ENCODE measurements at regions not wholly inside any gene's neighbourhood (a gene's known extent, or its start where the extent isn't known, plus 50 kb on each side); places are given as distances from the start of the nearest gene placed in this dataset.

DNA sequence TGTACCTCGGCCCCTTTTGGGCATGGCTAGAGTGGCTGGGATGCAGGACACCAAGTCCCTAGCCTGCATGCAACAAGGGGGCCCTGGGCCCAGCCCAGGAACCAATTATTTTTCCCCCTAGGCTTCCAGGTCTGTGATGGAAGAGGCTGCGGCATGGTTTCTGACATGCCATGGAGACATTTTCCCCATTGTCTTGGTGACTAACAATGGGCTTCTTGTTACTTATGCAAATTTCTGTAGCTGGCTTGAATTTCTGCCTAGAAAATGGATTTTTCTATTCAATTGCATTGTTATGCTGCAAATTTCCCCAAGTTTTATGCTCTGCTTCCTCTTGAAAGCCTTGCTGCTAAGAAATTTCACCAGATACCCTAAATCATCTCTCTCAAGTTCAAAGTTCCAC is 1269.6 kb upstream of the CITED2 start:
- no peaks in the 10 kb centered on the region for H3K27me3 ChIP-seq (ENCODE audit: insufficient read depth, low read length)
- H4K20me1 ChIP-seq (ENCODE audit: insufficient read depth, low read length), result no peaks in the 10 kb centered on the region
- peaks cover 3% of the 10 kb centered on the region for H3K9me3 ChIP-seq (ENCODE audit: low read depth, low read length)
- H3K79me2 ChIP-seq (ENCODE audit: insufficient read depth, low read length), result no peaks in the 10 kb centered on the region
- TF ChIP-seq, protein P1, sequence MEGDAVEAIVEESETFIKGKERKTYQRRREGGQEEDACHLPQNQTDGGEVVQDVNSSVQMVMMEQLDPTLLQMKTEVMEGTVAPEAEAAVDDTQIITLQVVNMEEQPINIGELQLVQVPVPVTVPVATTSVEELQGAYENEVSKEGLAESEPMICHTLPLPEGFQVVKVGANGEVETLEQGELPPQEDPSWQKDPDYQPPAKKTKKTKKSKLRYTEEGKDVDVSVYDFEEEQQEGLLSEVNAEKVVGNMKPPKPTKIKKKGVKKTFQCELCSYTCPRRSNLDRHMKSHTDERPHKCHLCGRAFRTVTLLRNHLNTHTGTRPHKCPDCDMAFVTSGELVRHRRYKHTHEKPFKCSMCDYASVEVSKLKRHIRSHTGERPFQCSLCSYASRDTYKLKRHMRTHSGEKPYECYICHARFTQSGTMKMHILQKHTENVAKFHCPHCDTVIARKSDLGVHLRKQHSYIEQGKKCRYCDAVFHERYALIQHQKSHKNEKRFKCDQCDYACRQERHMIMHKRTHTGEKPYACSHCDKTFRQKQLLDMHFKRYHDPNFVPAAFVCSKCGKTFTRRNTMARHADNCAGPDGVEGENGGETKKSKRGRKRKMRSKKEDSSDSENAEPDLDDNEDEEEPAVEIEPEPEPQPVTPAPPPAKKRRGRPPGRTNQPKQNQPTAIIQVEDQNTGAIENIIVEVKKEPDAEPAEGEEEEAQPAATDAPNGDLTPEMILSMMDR (IDR thresholded peaks at IDR 0.05; ENCODE audit: extremely low read depth, low read depth, low read length), result no peak
- DNase-seq (ENCODE audit: insufficient read length, low spot score, missing footprints), result no peak
- H2AFZ ChIP-seq (ENCODE audit: low read length), result no peak overlapping the region
- H3K4me1 ChIP-seq (ENCODE audit: insufficient read depth, low read length), result no peaks in the 10 kb centered on the region
- H3K4me3 ChIP-seq (ENCODE audit: insufficient read depth, low read length), result no peak overlapping the region
- H3K27ac ChIP-seq (ENCODE audit: low read depth, low read length), result no peak overlapping the region
- H3K36me3 ChIP-seq (ENCODE audit: insufficient read depth, low read length), result no peaks in the 10 kb centered on the region
- H3K4me2 ChIP-seq (ENCODE audit: insufficient read depth, low read length), result no peak overlapping the region

DNA sequence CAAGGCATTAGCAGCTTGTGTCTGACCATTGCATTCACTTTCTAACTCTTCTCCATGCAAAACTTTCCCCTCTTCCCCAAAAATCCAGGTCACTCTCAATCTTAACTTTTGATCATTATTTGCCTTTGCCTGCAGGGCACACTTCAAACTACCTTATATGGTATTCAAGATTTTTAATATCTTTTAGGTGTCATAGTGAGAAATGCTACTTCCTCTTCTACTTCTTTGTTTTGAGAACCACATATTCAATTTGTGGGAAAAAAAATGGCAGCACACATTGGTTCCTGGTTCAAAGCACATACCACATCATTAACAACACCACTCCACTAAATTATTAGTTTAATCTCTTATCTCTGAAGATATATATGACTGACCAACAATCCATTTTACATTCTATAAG is 1267.0 kb upstream of the CITED2 start:
- no peak overlapping the region for H2AFZ ChIP-seq (ENCODE audit: low read length)
- H3K9me3 ChIP-seq (ENCODE audit: low read depth, low read length), result no peaks in the 10 kb centered on the region
- no peaks in the 10 kb centered on the region for H4K20me1 ChIP-seq (ENCODE audit: insufficient read depth, low read length)
- TF ChIP-seq, protein P1 (IDR thresholded peaks at IDR 0.05; ENCODE audit: extremely low read depth, low read depth, low read length), result no peak
- no peaks in the 10 kb centered on the region for H3K4me1 ChIP-seq (ENCODE audit: insufficient read depth, low read length)
- H3K4me2 ChIP-seq (ENCODE audit: insufficient read depth, low read length), result no peak overlapping the region
- no peaks in the 10 kb centered on the region for H3K27me3 ChIP-seq (ENCODE audit: insufficient read depth, low read length)
- no peak overlapping the region for H3K4me3 ChIP-seq (ENCODE audit: insufficient read depth, low read length)
- H3K36me3 ChIP-seq (ENCODE audit: insufficient read depth, low read length), result no peaks in the 10 kb centered on the region
- H3K79me2 ChIP-seq (ENCODE audit: insufficient read depth, low read length), result no peaks in the 10 kb centered on the region
- DNase-seq (ENCODE audit: insufficient read length, low spot score, missing footprints), result no peak
- H3K27ac ChIP-seq (ENCODE audit: low read depth, low read length), result no peak overlapping the region

DNA sequence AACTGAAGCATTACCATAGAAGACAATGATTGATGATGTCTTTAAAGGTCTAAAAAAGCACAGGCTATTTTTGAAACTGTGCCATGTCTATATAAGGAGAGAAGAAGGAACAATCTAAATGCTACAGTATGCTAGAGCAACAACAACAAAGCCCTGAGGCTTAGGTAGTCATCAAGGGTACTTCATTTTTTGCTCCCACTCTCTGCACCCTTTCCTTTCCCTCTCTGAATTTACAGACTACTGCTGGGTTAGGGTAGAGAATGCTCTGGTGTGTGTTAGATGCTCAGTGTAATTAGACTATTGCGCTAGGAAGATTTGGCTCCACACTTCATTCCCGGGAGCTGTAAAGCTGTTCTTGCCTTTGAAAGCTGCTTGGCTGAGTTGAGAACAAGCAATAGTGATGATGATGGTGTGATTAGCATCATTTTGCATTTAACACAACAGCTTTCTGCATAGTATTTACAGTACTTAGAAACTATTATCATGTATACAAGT is 1262.5 kb upstream of the CITED2 start:
- Histone ChIP-seq H3K4me2 (ENCODE audit: insufficient read depth, low read length) (no peak overlapping the region), H3K36me3 (ENCODE audit: insufficient read depth, low read length) (no peaks in the 10 kb centered on the region), H3K4me1 (ENCODE audit: insufficient read depth, low read length) (no peaks in the 10 kb centered on the region), H4K20me1 (ENCODE audit: insufficient read depth, low read length) (no peaks in the 10 kb centered on the region), H3K9me3 (ENCODE audit: low read depth, low read length) (no peaks in the 10 kb centered on the region), H3K27me3 (ENCODE audit: insufficient read depth, low read length) (no peaks in the 10 kb centered on the region), H3K27ac (ENCODE audit: low read depth, low read length) (no peak overlapping the region), H3K79me2 (ENCODE audit: insufficient read depth, low read length) (no peaks in the 10 kb centered on the region), H2AFZ (ENCODE audit: low read length) (peak overlapping the region; percentile 37), H3K4me3 (ENCODE audit: insufficient read depth, low read length) (no peak overlapping the region)
- peak; percentile 31 for DNase-seq (ENCODE audit: insufficient read length, low spot score, missing footprints)
- TF ChIP-seq, protein P1 (IDR thresholded peaks at IDR 0.05; ENCODE audit: extremely low read depth, low read depth, low read length), result no peak

DNA sequence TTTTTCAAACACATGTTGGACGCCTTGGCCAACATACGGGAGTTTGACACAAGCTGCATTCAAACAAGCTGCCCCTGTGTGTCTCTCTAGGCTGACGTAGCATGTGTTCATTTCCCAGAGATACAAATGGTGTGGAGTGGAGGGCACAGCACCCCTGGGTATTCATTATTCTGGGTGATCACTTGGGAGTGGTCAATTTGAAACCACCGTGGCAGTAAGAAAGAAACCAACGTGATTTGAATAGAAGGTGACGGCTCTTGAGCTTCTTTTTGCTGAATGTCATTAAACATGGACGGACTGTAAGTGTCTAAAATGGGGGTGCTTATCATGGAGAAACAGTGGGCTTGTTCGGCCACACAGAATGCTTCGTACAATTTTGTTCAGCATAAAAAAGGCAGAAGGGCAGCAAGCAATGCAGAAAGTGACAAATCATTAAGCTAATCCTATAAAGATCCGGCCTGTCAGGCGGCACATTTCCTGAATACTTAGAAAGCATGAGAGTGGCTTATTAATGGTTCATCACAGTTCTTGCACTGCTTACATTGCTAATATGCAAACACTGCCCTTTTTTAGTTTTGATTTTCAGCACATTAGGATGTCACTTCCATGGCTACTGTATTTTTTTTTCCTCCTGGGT is 1261.9 kb upstream of the CITED2 start:
- Histone ChIP-seq H3K27me3 (ENCODE audit: insufficient read depth, low read length) (no peaks in the 10 kb centered on the region), H3K27ac (ENCODE audit: low read depth, low read length) (no peak overlapping the region), H3K36me3 (ENCODE audit: insufficient read depth, low read length) (no peaks in the 10 kb centered on the region), H3K79me2 (ENCODE audit: insufficient read depth, low read length) (no peaks in the 10 kb centered on the region), H3K4me3 (ENCODE audit: insufficient read depth, low read length) (no peak overlapping the region), H3K9me3 (ENCODE audit: low read depth, low read length) (no peaks in the 10 kb centered on the region), H2AFZ (ENCODE audit: low read length) (no peak overlapping the region), H3K4me1 (ENCODE audit: insufficient read depth, low read length) (no peaks in the 10 kb centered on the region), H3K4me2 (ENCODE audit: insufficient read depth, low read length) (no peak overlapping the region), H4K20me1 (ENCODE audit: insufficient read depth, low read length) (no peaks in the 10 kb centered on the region)
- TF ChIP-seq, protein P1 (IDR thresholded peaks at IDR 0.05; ENCODE audit: extremely low read depth, low read depth, low read length), result no peak
- DNase-seq (ENCODE audit: insufficient read length, low spot score, missing footprints), result no peak
